ENCODE measurements at regions not wholly inside any gene's neighbourhood (a gene's known extent, or its start where the extent isn't known, plus 50 kb on each side); places are given as distances from the start of the nearest gene placed in this dataset.
"Not testable (repeated sequence)": the region's sequence is repeated elsewhere in the genome, so short reads cannot be mapped to it uniquely, and the experiment has no call there.

DNA sequence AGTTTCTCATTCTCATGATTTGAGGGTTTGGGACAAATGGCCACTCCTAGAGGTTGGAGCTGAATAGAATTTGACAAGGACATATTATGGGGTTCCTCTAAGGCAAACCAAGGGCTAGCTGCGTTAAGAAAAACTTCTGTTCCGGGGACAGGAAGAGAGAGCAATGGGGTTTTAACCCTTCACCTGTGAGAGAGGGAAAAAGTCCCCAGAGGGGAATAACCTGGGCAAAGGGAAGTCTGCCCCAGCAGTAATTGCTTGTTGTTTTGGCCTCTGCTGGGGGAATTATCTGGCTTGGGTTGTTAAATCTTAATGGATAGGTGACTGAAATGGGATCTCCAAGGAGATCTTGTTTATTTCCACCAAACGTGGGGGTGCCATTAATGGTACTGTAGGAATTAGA lies 110.1 kb upstream of the MOCS2 start:
- DNase-seq: no peak

DNA sequence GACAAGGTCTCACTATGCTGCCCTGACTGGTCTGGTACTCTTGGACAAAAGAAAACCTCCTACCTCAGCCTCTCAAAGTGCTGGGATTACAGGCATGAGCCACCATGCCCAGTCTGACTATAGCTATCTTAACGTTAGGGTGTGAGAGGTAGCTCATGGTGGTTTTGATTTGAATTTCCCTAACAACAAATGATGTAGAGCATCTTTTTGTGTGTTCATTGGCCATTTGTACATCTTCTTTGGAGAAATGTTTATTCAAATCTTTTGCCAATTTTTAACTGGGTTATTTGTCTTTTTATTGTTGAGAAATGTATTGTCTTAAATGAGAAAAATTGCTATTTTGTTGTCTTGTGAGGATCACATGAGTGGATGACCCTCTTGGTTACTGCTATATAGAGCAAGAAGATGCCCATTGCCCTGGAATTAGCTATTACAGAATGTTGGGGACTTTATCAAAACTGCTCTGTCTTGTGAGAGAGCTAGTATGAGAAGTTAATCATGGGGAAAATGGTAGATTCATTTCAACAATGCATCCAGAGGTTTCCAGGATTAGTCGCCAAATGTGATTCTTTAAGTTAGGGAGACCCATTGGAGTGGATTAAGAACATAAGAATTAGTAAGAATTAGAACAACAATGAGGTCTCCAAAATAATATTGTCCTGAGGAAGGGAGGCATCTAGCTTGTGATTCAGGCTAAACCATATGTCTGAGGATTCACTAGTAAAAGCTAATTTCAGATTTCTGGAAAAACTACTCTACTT lies 124.3 kb upstream of the MOCS2 start:
- DNase-seq: no peak

DNA sequence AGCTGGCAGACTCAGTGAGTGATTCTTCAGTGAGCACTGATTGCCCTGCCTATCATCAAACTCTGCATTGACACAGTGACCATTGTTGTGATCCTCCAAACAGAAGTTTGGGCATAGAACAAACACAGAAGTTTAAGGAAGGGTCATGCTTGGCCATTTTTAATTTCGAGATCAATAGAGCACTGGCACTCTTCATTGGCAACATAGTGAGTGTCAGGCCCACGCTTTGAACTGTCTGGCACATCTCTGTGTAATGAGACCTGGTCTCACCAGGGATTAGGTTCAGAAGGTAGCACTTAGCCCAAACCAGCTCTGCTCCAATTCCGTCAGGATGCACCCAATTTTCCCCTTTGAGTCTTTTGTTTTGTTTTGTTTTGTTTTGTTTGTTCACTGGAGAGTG lies 127.1 kb upstream of the MOCS2 start:
- no peak for DNase-seq

DNA sequence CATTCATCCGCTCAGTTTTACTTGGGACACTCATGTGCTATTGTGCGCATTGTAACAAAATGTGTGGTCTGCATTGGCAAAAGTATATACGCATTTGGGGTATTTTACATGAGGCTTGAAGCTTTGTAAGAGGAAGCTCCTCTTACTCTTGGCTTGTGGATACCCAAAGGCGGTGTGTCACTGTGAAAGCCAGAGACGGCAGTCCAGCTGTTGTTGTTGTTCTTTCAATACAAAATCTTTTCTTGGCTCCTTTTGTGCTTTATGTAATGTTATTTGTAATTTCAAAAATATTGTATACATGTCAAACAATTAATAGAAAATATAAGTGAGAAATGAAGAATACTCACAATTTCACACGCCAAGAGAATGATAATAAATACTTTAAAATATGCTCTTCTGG lies 128.3 kb upstream of the MOCS2 start:
- no peak for DNase-seq

DNA sequence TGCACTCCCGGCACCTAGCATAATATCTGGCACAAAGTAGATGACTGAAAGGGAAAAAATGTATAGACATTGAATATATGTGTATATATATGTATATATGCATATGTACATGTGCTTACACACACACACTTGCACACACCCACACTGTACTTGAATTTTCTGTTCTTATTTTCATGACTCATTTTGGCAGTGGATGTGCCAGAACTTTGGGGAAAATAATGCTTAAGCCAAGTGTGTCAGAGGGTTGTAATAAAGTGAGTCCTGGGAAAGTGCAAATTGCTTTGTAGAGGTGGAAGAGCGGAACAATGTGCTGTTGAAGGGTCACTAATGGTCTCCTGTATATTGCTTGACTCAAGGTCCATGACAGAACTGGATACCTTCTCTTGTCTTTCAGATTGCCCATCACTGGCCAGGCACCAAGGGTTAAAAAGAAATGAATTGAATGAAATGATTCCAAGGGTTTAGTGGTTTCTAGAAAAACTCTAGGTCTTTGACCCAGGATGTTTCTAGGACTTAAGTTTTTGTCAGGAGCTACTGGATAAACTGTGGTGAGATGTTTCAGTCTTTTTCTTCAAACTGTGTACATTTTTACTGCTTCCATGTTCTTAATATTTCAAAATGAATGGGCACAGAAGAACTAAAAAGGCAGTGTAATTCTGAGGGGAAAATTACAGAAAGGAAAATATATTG lies 129.9 kb upstream of the MOCS2 start:
- no peak for DNase-seq

DNA sequence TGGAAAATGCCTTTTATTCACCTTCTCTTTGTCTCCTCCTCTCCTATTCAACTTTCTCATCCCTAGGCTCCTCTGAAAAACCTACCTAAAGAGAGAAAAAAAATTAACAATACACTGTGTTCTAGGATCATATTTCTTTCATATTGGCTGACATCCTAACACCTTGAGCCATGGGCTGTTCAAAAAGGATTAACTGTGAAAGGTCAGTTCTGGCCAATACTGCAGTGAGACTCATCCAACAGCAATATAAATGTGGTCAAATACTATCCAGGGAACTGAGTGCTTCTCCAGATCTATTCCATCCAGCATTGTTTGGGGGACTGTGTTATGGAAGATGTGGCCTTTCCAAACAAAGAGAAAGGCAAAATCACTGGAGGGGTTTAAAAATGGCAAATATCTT lies 131.1 kb upstream of the MOCS2 start:
- DNase-seq: no peak

DNA sequence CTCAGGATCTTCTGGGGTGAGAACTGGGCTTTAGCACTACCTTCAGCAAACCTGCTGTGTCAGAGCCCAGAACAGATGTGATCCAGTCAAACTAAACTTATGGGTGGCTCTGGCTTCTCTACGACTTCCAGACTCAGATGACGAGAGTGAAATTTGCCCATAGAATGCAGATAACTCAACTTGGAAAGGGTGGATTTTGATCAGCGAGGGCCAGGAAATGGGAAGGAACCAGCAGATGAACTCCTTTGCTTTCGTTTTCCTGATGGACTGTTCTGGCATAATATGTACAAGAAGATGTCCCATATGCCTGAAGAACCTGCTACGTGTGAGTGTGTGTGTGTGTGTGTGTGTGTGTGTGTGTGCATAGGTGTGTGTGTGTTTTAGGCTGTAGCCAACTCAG lies 132.0 kb upstream of the MOCS2 start:
- DNase-seq: no peak

DNA sequence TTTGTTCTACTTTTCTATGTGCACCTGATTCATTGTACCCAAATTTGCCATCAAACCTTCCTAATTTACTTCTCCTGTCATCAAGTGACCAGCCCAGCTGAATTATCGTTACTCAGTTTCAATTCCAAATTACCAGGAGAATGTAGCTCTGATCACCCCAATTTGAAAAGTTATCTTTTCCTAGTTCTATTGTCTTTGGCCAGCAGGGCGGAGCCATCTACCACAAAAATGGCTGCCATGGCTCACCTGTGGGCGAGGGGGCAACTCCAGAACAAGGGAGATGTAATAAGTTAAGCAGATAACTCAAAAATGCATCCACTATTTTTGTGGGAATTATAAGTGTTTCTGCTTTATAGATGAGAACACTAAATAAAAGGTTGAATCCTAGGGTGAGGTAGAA lies 133.8 kb upstream of the MOCS2 start:
- DNase-seq: no peak

DNA sequence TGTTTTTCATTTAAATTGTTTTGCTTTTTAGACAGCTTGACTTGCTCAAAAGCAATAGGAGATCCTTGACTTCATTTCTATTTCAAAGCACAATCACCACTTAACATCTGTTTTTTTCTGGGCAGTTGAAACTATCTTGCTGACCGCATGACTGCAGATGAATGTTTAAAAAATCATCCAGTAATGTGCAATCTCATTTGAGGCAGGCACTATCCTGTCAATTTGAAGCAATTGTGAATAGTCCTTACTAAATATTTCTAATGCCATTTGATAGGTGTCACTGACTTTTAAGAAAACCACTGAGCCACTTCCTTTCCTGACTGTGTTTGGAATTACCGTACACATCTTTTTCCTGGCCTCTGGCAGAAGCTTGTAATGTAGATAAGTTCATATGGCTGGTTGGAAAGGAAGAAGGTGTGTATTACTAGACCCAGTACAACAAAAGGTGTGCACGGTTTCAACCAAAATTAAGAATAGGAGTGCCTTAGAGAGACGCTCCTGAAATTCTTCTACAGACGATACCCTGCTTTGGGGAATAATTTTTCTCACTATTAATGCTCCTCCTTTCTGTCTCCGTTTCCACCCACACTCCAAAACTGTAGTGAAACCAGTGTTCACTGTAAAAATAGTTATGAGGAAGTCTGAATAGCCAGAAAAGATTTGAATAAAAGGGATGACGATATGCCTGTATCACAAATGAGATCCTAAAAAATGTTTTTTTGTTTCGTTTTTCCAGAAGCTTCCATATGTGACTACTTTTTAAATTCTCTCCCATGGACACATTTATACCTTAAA lies 136.7 kb upstream of the MOCS2 start:
- no peak for DNase-seq

DNA sequence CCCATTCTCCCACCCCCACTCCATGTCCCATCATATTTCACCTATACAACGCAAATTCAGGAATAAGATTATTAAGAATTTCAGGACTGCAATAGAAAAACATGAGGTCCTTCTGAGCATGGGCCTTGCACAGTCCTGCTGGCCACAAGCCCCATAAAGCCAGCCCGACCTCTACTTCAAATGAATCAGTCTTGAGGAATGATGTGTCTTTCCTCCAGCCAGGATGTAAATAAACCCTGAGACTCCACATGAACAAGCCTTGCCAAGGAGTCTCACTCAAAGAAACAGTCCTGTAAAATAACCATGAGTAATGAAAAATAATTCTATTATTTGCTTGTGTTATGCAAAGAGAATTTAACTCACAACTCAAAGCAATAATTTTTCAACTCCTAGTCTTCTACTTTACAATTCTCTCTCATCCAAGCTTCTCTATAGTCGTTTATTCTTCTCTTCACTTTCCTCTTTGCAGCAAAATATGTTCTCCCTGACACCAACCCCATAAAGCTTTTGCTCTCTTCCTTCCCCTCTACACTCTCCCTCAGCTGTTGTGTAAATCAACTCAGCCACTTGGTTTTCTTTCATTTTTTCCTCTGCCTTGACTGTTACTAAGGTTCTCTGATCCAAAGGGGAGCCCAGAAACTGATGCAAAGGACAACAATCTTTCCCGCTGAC lies 140.1 kb upstream of the MOCS2 start:
- DNase-seq: no peak

DNA sequence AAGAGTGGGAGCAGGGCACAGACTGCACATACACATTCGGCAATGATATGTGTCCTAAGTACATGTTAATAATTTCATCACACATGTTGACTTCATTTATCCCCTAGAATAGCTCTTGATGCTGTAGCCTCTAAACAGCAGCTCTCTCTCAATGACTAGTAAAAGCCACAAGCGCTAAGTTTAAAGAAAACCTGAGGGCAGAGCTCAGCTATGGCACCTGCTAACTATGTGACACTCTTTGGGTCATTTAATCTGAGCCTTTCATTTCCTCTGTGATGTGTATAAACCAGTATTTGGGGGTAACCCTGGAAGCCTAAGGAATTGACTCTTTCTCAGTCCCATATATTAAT lies 140.6 kb upstream of the MOCS2 start:
- no peak for DNase-seq

DNA sequence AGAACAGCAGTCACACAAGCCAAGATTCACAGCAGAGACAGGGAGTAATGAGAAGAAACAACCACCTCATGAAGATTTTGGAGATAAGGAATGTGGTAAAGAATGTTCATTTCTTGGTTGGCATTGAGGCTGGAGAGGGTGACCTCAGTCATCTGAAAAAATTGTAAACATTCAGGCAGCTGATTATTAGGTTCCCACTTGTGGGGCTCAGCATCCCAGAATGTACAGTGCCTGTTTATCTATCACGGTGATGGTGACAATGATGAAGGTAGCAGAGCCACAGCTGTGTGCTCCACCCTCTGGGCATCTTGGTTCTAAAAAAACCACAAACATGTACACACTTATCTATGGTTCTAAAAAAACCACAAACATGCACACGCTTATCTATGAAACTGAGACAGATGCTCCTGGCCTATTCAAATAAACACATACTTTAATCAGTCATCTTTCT lies 143.9 kb upstream of the MOCS2 start:
- DNase-seq: no peak

DNA sequence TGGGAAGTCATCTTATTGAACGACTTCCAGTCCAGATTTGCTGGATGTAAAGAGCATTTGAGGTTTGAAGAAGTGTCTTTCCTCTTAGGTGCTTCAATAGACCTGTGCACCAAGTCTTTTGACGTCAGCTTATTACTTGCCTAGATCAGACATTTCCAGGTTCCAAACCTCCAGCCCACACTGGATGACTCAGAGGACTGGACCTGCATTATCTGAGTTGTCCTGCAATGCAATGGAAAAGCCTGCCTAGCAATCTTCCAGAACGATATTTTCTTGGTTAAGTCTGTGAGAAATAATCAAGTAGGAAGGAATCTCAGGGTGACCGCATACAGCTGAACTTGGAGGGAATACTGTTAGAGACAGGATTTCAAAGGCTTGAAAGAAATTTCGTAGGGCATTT lies 147.2 kb upstream of the MOCS2 start:
- DNase-seq: no peak

DNA sequence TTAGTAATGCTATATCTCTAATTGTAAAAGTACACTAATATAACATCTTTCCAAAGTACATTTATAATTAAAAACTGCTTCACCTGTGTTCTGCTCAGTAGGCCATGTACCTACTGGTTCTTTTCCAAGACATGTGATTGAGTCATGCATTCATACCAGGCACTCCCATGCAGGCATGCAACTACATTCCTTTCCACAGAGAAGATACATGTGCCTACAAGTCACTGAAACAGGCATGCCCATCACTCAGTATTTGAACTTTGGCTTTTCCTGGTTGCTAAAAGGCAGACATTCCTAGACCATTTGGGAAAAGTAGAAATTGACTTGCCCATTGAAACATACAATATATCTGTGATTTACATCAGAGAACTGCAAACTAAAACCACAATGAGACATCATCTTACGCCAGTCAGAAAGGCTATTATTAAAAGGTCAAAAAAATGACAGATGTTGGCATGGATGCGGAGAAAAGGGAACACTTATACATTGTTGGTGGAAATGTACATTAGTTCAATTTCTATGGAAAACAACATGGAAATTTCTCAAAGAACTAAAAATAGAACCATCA lies 148.3 kb upstream of the MOCS2 start:
- DNase-seq: no peak

DNA sequence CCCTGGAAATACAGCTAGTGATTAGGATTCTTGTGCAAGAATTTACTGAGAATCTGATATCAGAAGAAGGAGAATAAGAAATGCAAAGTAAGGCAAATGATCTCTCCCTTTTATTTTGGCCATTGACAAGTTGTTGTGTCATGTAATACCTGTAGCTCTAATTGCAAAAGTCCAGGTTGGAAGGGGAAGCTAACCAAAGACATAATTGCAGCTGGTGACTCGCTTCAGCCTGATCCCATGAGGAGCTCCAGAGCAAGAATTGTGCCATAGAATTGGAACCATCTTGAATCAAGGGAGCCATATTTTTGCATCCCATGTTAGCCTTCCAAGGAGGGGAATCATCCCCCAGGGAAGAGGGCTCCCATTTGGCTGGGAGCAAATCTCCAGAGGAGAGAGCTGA lies 149.6 kb upstream of the MOCS2 start:
- no peak for DNase-seq

DNA sequence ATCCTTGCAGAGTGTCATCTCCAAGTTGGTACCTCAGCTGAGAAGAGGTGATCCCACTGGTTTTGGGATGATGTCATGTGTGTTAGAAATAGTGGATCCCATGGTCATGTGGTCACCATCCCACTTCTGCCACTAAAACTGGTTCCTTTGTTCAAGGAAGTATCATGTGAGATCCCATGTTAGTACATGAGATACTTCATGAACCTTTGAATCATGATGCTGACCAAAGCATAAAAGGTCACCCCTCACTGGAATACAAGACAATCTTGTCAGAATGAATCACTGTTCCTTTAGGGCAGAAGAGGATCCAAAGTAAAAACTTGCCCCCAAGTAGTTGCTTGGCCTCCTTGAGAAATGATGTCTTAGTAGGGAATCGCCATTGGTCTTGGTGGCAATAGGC lies 150.9 kb upstream of the MOCS2 start:
- no peak for DNase-seq

DNA sequence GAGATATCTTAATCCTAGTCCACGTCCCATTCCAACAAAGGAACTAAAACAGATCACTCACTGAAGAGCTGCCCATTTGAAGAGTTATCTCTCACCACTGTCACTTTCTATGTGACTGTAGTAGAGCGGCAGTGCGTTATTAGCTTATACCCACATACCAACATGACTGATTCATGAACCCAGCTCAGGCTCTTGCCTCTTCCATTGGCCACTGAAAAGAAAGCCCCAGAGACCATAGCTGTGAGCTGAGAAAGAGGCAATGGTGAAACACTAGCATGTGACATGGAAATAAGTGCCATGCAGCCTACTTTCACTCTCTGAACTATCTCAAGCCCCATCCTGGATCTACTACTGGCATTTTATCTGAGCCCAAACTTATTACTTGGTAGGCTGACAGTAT lies 151.7 kb upstream of the MOCS2 start:
- no peak for DNase-seq

DNA sequence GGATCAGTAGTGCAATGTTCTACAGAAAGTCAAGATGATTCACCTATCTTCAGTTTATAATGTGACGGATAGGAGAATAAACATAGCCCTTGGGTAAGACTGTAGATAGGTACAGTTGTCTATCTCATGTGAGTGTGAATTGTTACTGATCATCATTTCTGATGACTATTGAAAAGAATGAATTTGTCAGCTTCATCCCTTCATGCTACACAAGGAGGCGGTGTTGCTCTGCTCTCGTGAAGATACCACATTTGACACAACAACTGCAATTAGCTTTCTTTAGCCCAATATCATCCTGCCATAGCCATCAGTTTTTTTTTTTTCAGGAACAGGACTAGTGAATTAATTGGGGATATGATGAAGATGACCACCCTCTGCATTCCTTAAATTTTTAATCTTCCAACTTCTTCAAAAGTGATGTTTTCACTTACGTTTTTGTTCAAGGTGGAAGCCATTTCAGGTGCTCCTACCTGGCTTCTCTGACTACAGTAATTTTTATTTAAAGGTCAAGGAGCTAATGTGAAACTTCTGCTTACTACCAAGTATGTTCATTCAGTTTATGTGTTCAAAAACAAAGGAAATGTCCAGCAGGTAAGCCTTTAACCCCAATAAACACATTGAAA lies 152.9 kb upstream of the MOCS2 start:
- no peak for DNase-seq

DNA sequence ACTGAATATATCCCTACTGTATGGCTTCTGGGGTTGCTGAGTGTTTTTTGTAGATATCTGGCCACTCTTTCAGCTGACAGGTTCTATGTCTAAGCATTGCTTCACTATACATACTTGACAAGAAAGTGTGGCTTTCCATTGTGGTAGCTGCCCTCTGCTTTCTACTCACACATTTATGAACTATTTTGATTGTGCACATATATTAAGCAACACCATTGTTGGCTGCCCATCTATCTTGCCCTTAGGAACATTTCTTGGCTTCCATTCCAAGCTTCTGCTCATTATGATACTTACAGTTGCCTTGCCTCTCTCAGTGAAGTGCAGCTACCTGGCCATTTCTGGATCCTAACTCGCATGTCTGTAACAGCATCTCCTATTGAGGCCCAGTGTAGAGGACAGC lies 153.6 kb upstream of the MOCS2 start:
- DNase-seq: no peak

DNA sequence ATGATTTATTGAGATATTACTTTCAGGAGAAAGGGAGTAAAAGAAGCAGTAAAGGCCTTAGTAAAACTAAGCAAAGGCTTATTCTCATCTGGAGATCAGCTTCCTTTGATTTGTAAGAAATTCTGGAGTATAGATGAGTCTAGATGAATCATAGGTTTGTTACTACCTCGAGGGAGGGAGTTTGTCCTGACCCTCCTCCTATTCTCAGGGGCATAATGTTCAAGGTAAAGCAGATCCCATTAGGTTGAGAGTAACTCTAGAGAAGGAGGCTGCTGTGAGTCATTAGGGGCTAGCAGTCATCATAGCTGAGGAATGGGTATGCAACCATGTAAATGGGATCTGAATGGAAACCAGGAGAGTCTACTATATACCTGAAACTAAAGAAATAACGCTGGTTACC lies 155.5 kb upstream of the MOCS2 start:
- no peak for DNase-seq

DNA sequence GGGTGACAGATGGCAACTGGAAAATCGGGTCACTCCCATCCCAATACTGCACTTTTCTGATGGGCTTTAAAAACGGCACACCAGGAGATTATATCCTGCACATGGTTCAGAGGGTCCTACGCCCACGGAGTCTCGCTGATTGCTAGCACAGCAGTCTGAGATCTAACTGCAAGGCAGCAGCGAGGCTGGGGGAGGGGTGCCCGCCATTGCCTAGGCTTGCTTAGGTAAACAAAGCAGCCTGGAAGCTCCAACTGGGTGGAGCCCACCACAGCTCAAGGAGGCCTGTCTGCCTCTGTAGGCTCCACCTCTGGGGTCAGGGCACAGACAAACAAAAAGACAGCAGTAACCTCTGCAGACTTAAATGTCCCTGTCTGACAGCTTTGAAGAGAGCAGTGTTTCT lies 158.7 kb upstream of the MOCS2 start:
- DNase-seq: not testable (repeated sequence)

DNA sequence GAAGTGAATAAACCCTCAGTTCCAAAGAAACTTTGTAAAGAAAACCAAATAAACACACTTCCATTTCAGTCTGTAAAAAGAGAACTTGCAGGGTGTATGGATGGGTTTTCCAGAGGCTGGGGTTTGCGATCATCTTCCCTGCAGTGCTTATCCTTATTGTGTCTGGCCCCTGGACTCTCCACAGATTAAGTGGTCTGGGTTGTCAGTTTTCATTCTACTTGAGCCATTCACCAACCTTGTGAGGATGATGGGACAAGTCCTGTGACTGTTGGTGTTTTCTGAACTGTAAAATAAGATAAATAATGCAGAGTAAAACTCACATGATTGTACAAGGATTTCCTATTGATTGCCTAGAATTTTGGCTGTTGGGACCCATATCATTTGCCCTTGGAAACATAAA lies 166.1 kb upstream of the MOCS2 start:
- DNase-seq: no peak

DNA sequence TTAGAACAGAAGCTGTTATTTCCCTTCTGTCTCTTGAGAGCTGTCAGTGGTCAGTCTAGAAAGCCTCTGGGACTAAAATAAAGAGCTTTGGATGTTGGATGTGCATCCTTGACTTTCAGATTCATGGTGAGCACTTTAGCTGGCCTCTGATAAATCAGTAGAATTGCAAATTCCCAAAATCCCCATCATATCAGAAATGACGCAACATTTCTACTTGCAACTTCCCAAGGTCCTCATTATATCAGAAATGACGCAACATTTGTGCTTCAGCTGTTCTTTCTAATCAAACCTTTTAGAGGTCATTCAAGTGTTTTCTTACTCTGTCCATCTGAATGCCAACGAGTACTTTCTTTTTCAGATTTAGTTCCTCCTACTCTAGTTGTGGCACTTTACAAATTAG lies 167.3 kb upstream of the MOCS2 start:
- DNase-seq: no peak

Measured in NCI-H1930 (cell line).